ENCODE measurements at regions not wholly inside any gene's neighbourhood (a gene's known extent, or its start where the extent isn't known, plus 50 kb on each side); places are given as distances from the start of the nearest gene placed in this dataset.

GRCh38 chr3:117719316-117719926, 1009.8 kb downstream of the TUSC7 start:
- peak; percentile 17 to 75 (median 52) for TF ChIP-seq CTCF (IDR thresholded peaks at IDR 0.05)
- no peak for TF ChIP-seq POLR2A (IDR thresholded peaks at IDR 0.05)
- Histone ChIP-seq H3K36me3 (no peaks in the 10 kb centered on the region), H3K27me3 (no peaks in the 10 kb centered on the region), H3K9me3 (no peaks in the 10 kb centered on the region), H3K4me1 (no peaks in the 10 kb centered on the region), H3K4me3 (replicated peaks in 1 of 3) (no peak overlapping the region), H3K27ac (no peak overlapping the region)
- no peak for DNase-seq
- intact Hi-C loops (cut with DNase I), result no loop called here
- WGBS, 2 donors, result 46% methylated on average over 2 of the region's 2 CpGs

GRCh38 chr3:117721866-117722265, 1012.3 kb downstream of the TUSC7 start:
- Histone ChIP-seq H3K9me3 (no peaks in the 10 kb centered on the region), H3K36me3 (no peaks in the 10 kb centered on the region), H3K27ac (no peak overlapping the region), H3K4me3 (replicated peaks in 1 of 3) (no peak overlapping the region), H3K27me3 (no peaks in the 10 kb centered on the region), H3K4me1 (no peaks in the 10 kb centered on the region)
- TF ChIP-seq CTCF (IDR thresholded peaks at IDR 0.05) (no peak), POLR2A (IDR thresholded peaks at IDR 0.05) (no peak)
- 74 to 85% methylated on average over 2 of the region's 2 CpGs for WGBS, 2 donors
- intact Hi-C loops (cut with DNase I), result loop anchor here (10.0 kb wide), 1 partner anchor 707 kb away; no protein-coding TSS in a partner anchor
- DNase-seq, result no peak

GRCh38 chr3:117722856-117723255, 1013.3 kb downstream of the TUSC7 start:
- H3K27ac ChIP-seq, result no peak overlapping the region
- no peaks in the 10 kb centered on the region for H3K9me3 ChIP-seq
- no peak for TF ChIP-seq POLR2A (IDR thresholded peaks at IDR 0.05)
- TF ChIP-seq CTCF (IDR thresholded peaks at IDR 0.05), result no peak
- H3K27me3 ChIP-seq, result no peaks in the 10 kb centered on the region
- intact Hi-C loops (cut with DNase I), result loop anchor here (10.0 kb wide), 1 partner anchor 708 kb away; no protein-coding TSS in a partner anchor
- DNase-seq, result no peak
- H3K4me3 ChIP-seq (replicated peaks in 1 of 3), result no peak overlapping the region
- H3K4me1 ChIP-seq, result no peaks in the 10 kb centered on the region
- H3K36me3 ChIP-seq, result no peaks in the 10 kb centered on the region
- WGBS, 2 donors, result 72 to 77% methylated on average over 3 of the region's 3 CpGs

- DNase-seq, result no peak
- Histone ChIP-seq H3K36me3 (no peaks in the 10 kb centered on the region), H3K9me3 (no peaks in the 10 kb centered on the region), H3K4me1 (no peaks in the 10 kb centered on the region), H3K27ac (no peak overlapping the region), H3K27me3 (no peaks in the 10 kb centered on the region), H3K4me3 (replicated peaks in 1 of 3) (no peak overlapping the region)
- intact Hi-C loops (cut with DNase I), result loop anchor here (10.0 kb wide), 1 partner anchor 709 kb away; no protein-coding TSS in a partner anchor
- no peak for TF ChIP-seq POLR2A (IDR thresholded peaks at IDR 0.05)
- no peak for TF ChIP-seq CTCF (IDR thresholded peaks at IDR 0.05)
- 89 to 91% methylated on average over 3 of the region's 3 CpGs for WGBS, 2 donors
Observed at GRCh38 chr3:117723825-117724224, 1014.2 kb downstream of the TUSC7 start.

- no peak for DNase-seq
- Histone ChIP-seq H3K4me1 (no peaks in the 10 kb centered on the region), H3K4me3 (replicated peaks in 1 of 3) (no peak overlapping the region), H3K9me3 (no peaks in the 10 kb centered on the region), H3K27ac (no peak overlapping the region), H3K36me3 (no peaks in the 10 kb centered on the region), H3K27me3 (no peaks in the 10 kb centered on the region)
- TF ChIP-seq CTCF (IDR thresholded peaks at IDR 0.05), result no peak
- TF ChIP-seq POLR2A (IDR thresholded peaks at IDR 0.05), result no peak
- 94 to 97% methylated on average over 4 of the region's 4 CpGs for WGBS, 2 donors
- intact Hi-C loops (cut with DNase I), result loop anchor here (10.0 kb wide), 1 partner anchor 711 kb away; no protein-coding TSS in a partner anchor
Observed at GRCh38 chr3:117725314-117725713, 1015.7 kb downstream of the TUSC7 start.

Measured in thyroid gland (tissue), 4 donors.